ENCODE measurements at regions not wholly inside any gene's neighbourhood (a gene's known extent, or its start where the extent isn't known, plus 50 kb on each side); places are given as distances from the start of the nearest gene placed in this dataset.

- Histone ChIP-seq H3K27me3 (ENCODE audit: insufficient read depth, low read length) (no peaks in the 10 kb centered on the region), H3K4me2 (ENCODE audit: low read length) (no peak overlapping the region), H3K9me2 (ENCODE audit: insufficient read depth) (no peaks in the 10 kb centered on the region), H4K20me1 (ENCODE audit: insufficient read depth) (no peaks in the 10 kb centered on the region), H3K9ac (ENCODE audit: low read length) (no peak overlapping the region), H3K4me3 (replicated peaks in 1 of 2; ENCODE audit: low read depth in 1 of 2, low read length in 2 of 2) (no peak overlapping the region), H3K27ac (ENCODE audit: low read depth, low read length) (no peak overlapping the region), H3K79me2 (ENCODE audit: insufficient read depth, low read length) (no peaks in the 10 kb centered on the region), H3K4me1 (ENCODE audit: control insufficient read depth in 1 of 2, insufficient read depth in 2 of 2, low read length in 2 of 2) (no peaks in the 10 kb centered on the region), H2AFZ (ENCODE audit: low read depth, low read length, poor library complexity, severe bottlenecking) (no peak overlapping the region), H3K9me3 (ENCODE audit: control insufficient read depth in 1 of 2, insufficient read depth in 1 of 2, low read depth in 1 of 2, low read length in 2 of 2) (no peaks in the 10 kb centered on the region), H3K36me3 (ENCODE audit: control insufficient read depth in 1 of 2, insufficient read depth in 2 of 2, low read length in 2 of 2) (no peaks in the 10 kb centered on the region)
- ATAC-seq: no peak
- no peak for DNase-seq (ENCODE audit: low read depth, low spot score)
- ChIA-PET CTCF (no interaction called here), RAD21 (ENCODE audit: low non-redundant PET in 1 of 2, low total read pairs in 2 of 2, uncharacterized antibody in 2 of 2, unreplicated experiment in 2 of 2) (no interaction called here), POLR2A (no interaction called here)
- intact Hi-C loops (cut with micrococcal nuclease): no loop called here
- TF ChIP-seq SRF (IDR thresholded peaks at IDR 0.05; ENCODE audit: low read depth): no peak
- TF ChIP-seq EZH2phosphoT487 (IDR thresholded peaks at IDR 0.05; ENCODE audit: borderline replicate concordance): no peak
- no peak for TF ChIP-seq JUND (IDR thresholded peaks at IDR 0.05)
- no peak for TF ChIP-seq POLR2AphosphoS5 (IDR thresholded peaks at IDR 0.05; ENCODE audit: low read depth, low read length)
- TF ChIP-seq SIN3A (IDR thresholded peaks at IDR 0.05; ENCODE audit: low read depth): no peak
- no peak for TF ChIP-seq CBX3 (IDR thresholded peaks at IDR 0.05; ENCODE audit: low read depth)
- TF ChIP-seq ZBTB33 (IDR thresholded peaks at IDR 0.05; ENCODE audit: extremely low read depth, insufficient replicate concordance, low read length): no peak
- TF ChIP-seq ZFX (IDR thresholded peaks at IDR 0.05): no peak
- no peak for TF ChIP-seq ELF1 (IDR thresholded peaks at IDR 0.05; ENCODE audit: borderline replicate concordance, low read depth)
- no peak for TF ChIP-seq CTCF (IDR thresholded peaks at IDR 0.05 in 2 of 3, conservative IDR thresholded peaks at IDR 0.05 in 1 of 3; ENCODE audit: borderline replicate concordance in 1 of 3, insufficient read depth in 1 of 3, low read depth in 2 of 3, low read length in 2 of 3)
- no peak for TF ChIP-seq REST (IDR thresholded peaks at IDR 0.05; ENCODE audit: low read depth)
- TF ChIP-seq EZH2 (IDR thresholded peaks at IDR 0.05): no peak
- no TSS peak for BruUV-seq (replicated peaks)
These were observed 452.0 kb downstream of the SLITRK6 start for GRCh38 chr13:85347251-85347650.

Measured in HCT116 (cell line).